K562 (cell line): ENCODE measurements at regions not wholly inside any gene's neighbourhood (a gene's known extent, or its start where the extent isn't known, plus 50 kb on each side); places are given as distances from the start of the nearest gene placed in this dataset.

Source experiments
- ARID2 ChIP-seq: fragments of 450-650 bp; IDR thresholded peaks from 2 replicates; pipeline ENCODE4 v1.6.1; 2017; ENCODE audit warnings: antibody characterized with exemption, mild to moderate bottlenecking
- EZH2 ChIP-seq: IDR thresholded peaks from 2 replicates; pipeline ENCODE4 v1.6.1; 2012; ENCODE audit warnings: low read depth, mild to moderate bottlenecking, inconsistent platforms, low read length, borderline replicate concordance
- GTF2B ChIP-seq: IDR thresholded peaks from 2 replicates; pipeline ENCODE4 v1.6.1; 2011; ENCODE audit not compliant: insufficient read length; ENCODE audit errors: extremely low read depth
- PHF21A ChIP-seq: fragments of 450-650 bp; IDR thresholded peaks from 2 replicates; pipeline ENCODE4 v1.6.1; 2017; ENCODE audit warnings: low read depth, borderline replicate concordance
- ZNF384 ChIP-seq: IDR thresholded peaks from 2 replicates; pipeline ENCODE4 v1.6.1; 2012; ENCODE audit warnings: low read depth, low read length, improper control_type of control experiment
- ZNF398 ChIP-seq: fragments of 250-450 bp; sonication (Bioruptor Pico); IDR thresholded peaks from 2 replicates; pipeline ENCODE4 v1.8.0; 2021; ENCODE audit warnings: moderate library complexity, mild to moderate bottlenecking, inconsistent platforms
- TF ChIP-seq, protein P1 (sequence below), 3 experiments: IDR thresholded peaks in 2 of 3; conservative IDR thresholded peaks in 1 of 3; 2 replicates each; pipeline ENCODE4 v1.5.1; 2011 to 2012; ENCODE audit warnings: low read length in 3 of 3, mild to moderate bottlenecking in 3 of 3, control low read depth in 2 of 3, improper control_type of control experiment in 1 of 3, inconsistent platforms in 1 of 3, low read depth in 1 of 3, mixed read lengths in 1 of 3, moderate library complexity in 1 of 3; ENCODE audit not compliant: insufficient read depth in 2 of 3

DNA sequence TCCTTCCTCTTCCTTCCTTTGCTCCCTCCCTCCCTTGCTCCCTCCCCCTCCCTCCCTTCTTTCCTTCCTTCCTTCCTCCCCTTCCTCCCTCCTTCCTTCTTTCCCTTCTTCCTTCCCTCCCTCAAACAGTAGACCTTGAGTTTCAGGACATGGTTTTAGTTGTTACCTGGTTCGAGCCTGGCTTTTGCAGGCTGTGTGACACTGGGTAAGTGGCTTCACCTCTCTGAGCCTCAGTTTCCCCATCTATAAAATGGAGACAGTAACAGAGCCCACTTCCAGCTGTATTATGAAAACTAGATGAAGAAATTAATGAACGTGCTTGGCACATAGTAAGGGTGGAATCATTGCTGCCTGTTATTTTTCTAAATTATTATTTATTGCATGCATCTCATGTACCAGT, 171.0 kb upstream of the LHX5 start:
- TF ChIP-seq GTF2B: no peak
- TF ChIP-seq, protein P1, sequence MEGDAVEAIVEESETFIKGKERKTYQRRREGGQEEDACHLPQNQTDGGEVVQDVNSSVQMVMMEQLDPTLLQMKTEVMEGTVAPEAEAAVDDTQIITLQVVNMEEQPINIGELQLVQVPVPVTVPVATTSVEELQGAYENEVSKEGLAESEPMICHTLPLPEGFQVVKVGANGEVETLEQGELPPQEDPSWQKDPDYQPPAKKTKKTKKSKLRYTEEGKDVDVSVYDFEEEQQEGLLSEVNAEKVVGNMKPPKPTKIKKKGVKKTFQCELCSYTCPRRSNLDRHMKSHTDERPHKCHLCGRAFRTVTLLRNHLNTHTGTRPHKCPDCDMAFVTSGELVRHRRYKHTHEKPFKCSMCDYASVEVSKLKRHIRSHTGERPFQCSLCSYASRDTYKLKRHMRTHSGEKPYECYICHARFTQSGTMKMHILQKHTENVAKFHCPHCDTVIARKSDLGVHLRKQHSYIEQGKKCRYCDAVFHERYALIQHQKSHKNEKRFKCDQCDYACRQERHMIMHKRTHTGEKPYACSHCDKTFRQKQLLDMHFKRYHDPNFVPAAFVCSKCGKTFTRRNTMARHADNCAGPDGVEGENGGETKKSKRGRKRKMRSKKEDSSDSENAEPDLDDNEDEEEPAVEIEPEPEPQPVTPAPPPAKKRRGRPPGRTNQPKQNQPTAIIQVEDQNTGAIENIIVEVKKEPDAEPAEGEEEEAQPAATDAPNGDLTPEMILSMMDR (IDR thresholded peaks at IDR 0.05 in 2 of 3, conservative IDR thresholded peaks at IDR 0.05 in 1 of 3; ENCODE audit: insufficient read depth in 2 of 3, low read depth in 1 of 3, low read length in 3 of 3): no peak
- no peak for TF ChIP-seq ZNF398 (CRISPR knock-in tag)
- TF ChIP-seq PHF21A: no peak
- TF ChIP-seq EZH2: no peak
- no peak for TF ChIP-seq ARID2
- TF ChIP-seq ZNF384: no peak
